OCI-LY3 (cell line): ENCODE measurements at regions not wholly inside any gene's neighbourhood (a gene's known extent, or its start where the extent isn't known, plus 50 kb on each side); places are given as distances from the start of the nearest gene placed in this dataset.

ENCODE experiments used
- EZH2phosphoT487 ChIP-seq: fragments of 200-600 bp; shearing (Covaris generic); IDR thresholded peaks from 2 replicates; pipeline ENCODE4 v1.6.1; 2018; ENCODE audit warnings: antibody characterized with exemption, mixed run types, low read depth
- TF ChIP-seq, protein P1 (sequence below): fragments of 200-600, 300-600 bp; sonication (generic); IDR thresholded peaks from 2 replicates; pipeline ENCODE4 v1.5.1; 2014; ENCODE audit warnings: antibody characterized with exemption, low read length, low read depth

- TF ChIP-seq, protein P1, sequence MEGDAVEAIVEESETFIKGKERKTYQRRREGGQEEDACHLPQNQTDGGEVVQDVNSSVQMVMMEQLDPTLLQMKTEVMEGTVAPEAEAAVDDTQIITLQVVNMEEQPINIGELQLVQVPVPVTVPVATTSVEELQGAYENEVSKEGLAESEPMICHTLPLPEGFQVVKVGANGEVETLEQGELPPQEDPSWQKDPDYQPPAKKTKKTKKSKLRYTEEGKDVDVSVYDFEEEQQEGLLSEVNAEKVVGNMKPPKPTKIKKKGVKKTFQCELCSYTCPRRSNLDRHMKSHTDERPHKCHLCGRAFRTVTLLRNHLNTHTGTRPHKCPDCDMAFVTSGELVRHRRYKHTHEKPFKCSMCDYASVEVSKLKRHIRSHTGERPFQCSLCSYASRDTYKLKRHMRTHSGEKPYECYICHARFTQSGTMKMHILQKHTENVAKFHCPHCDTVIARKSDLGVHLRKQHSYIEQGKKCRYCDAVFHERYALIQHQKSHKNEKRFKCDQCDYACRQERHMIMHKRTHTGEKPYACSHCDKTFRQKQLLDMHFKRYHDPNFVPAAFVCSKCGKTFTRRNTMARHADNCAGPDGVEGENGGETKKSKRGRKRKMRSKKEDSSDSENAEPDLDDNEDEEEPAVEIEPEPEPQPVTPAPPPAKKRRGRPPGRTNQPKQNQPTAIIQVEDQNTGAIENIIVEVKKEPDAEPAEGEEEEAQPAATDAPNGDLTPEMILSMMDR, result no peak
- no peak for TF ChIP-seq EZH2phosphoT487
Observed at GRCh38 chr12:76641961-76642360, 82.4 kb upstream of the OSBPL8 start.
